SK-N-SH (cell line): ENCODE measurements at regions not wholly inside any gene's neighbourhood (a gene's known extent, or its start where the extent isn't known, plus 50 kb on each side); places are given as distances from the start of the nearest gene placed in this dataset.

Experiments used
- CTCF ChIA-PET: fragments of 300-600, 350-600 bp; formaldehyde crosslinking; extraction: SDS; loops from one replicate; lab custom pipeline; 2021; lab: Yijun Ruan, JAX
- POLR2A ChIA-PET: fragments of 350-600 bp; sonication (Branson Sonifier 250); formaldehyde crosslinking; extraction: SDS; loops from one replicate; lab custom pipeline; 2020; ENCODE audit warnings: antibody characterized with exemption, inconsistent platforms; lab: Yijun Ruan, JAX
- DNase-seq: peaks from one replicate; pipeline ENCODE4 v3.0.0; 2012
- H2AFZ ChIP-seq: fragments of 200-600 bp; sonication (generic); 2 replicates; pipeline ENCODE4 v1.8.1; 2016; ENCODE audit warnings: antibody characterized with exemption, mild to moderate bottlenecking, low read depth
- H3F3A ChIP-seq: fragments of 200-600 bp; sonication (generic); replicated peaks from 2 replicates; pipeline ENCODE3; 2016; ENCODE audit warnings: antibody characterized with exemption, mild to moderate bottlenecking; ENCODE audit not compliant: insufficient read depth
- H3K27ac ChIP-seq, 2 experiments: fragments of 200-500 bp in 1 of 2; fragments of 200-600 bp in 1 of 2; sonication (Bioruptor generic) in 1 of 2; sonication (generic), shearing (Covaris generic) in 1 of 2; 2 replicates each; pipeline versions ENCODE4 v1.5.1 to v1.6.1; 2014 to 2016; ENCODE audit warnings: low read depth in 2 of 2, inconsistent platforms in 1 of 2, low read length in 1 of 2, mild to moderate bottlenecking in 1 of 2, mixed read lengths in 1 of 2
- H3K27me3 ChIP-seq: fragments of 200-600 bp; sonication (generic), shearing (Covaris generic); 2 replicates; pipeline ENCODE4 v1.6.1; 2016; ENCODE audit warnings: mixed run types; ENCODE audit not compliant: insufficient read depth
- H3K36me3 ChIP-seq, 2 experiments: fragments of 200-500 bp in 1 of 2; fragments of 200-600 bp in 1 of 2; sonication (Bioruptor generic) in 1 of 2; sonication (generic) in 1 of 2; replicated peaks in 1 of 2; 2 replicates each; pipeline versions ENCODE3 to v1.5.1; 2014 to 2016; ENCODE audit warnings: low read length in 1 of 2, mild to moderate bottlenecking in 1 of 2; ENCODE audit not compliant: insufficient read depth in 2 of 2, control insufficient read depth in 1 of 2
- H3K4me1 ChIP-seq, 2 experiments: fragments of 200-500 bp in 1 of 2; fragments of 200-600 bp in 1 of 2; sonication (Bioruptor generic) in 1 of 2; sonication (generic), shearing (Covaris generic) in 1 of 2; 2 replicates each; pipeline versions ENCODE4 v1.5.1 to v1.6.1; 2014 to 2016; ENCODE audit warnings: low read depth in 1 of 2, low read length in 1 of 2, mixed run types in 1 of 2; ENCODE audit not compliant: insufficient read depth in 2 of 2, control insufficient read depth in 1 of 2
- H3K4me2 ChIP-seq: fragments of 200-600 bp; sonication (generic), shearing (Covaris generic); 2 replicates; pipeline ENCODE4 v1.6.1; 2017; ENCODE audit warnings: mixed run types
- H3K4me3 ChIP-seq, 2 experiments: fragments of 200-500 bp in 1 of 2; fragments of 200-600 bp in 1 of 2; sonication (Bioruptor generic) in 1 of 2; sonication (generic), shearing (Covaris generic) in 1 of 2; 2 replicates each; pipeline versions ENCODE4 v1.5.1 to v1.8.1; 2014 to 2016; ENCODE audit warnings: low read depth in 2 of 2, inconsistent platforms in 1 of 2, low read length in 1 of 2, mild to moderate bottlenecking in 1 of 2, mixed read lengths in 1 of 2, moderate library complexity in 1 of 2
- H3K79me2 ChIP-seq: fragments of 200-600 bp; sonication (generic); 2 replicates; pipeline ENCODE4 v1.8.1; 2017; ENCODE audit warnings: mild to moderate bottlenecking; ENCODE audit not compliant: insufficient read depth
- H3K9ac ChIP-seq: fragments of 200-600 bp; sonication (generic); 2 replicates; pipeline ENCODE4 v1.6.1; 2017; ENCODE audit warnings: mixed run types
- H3K9me2 ChIP-seq: fragments of 200-600 bp; sonication (generic); 2 replicates; pipeline ENCODE4 v1.6.1; 2017; ENCODE audit warnings: mixed run types
- H3K9me3 ChIP-seq: fragments of 200-600 bp; sonication (generic); 2 replicates; pipeline ENCODE4 v1.6.1; 2017; ENCODE audit warnings: mixed run types, mild to moderate bottlenecking, moderate library complexity
- H4K20me1 ChIP-seq: fragments of 200-600 bp; sonication (generic); 2 replicates; pipeline ENCODE4 v1.6.1; 2017; ENCODE audit warnings: mild to moderate bottlenecking, mixed run types; ENCODE audit not compliant: insufficient read depth
- CTCF ChIP-seq: fragments of 200-600 bp; sonication (generic); IDR thresholded peaks from 2 replicates; pipeline ENCODE4 v1.6.1; 2017; ENCODE audit warnings: antibody characterized with exemption, mild to moderate bottlenecking, moderate library complexity
- EZH2phosphoT487 ChIP-seq: fragments of 200-600 bp; sonication (generic); IDR thresholded peaks from 2 replicates; pipeline ENCODE4 v1.6.1; 2017; ENCODE audit warnings: low read depth, mixed run types, mild to moderate bottlenecking, antibody characterized with exemption, moderate library complexity, borderline replicate concordance
- FOXJ3 ChIP-seq: sonication (generic); formaldehyde crosslinking; IDR thresholded peaks from 2 replicates; pipeline ENCODE4 v1.5.1; 2020; ENCODE audit warnings: mild to moderate bottlenecking, missing genetic modification reagents
- FOXM1 ChIP-seq: IDR thresholded peaks from 2 replicates; pipeline ENCODE4 v1.4.0; 2012; ENCODE audit warnings: low read depth, mild to moderate bottlenecking
- GABPA ChIP-seq: IDR thresholded peaks from 2 replicates; pipeline ENCODE4 v1.4.0; 2012; ENCODE audit warnings: low read depth, mild to moderate bottlenecking
- GATA2 ChIP-seq: sonication (generic); formaldehyde crosslinking; IDR thresholded peaks from 2 replicates; pipeline ENCODE4 v1.5.0; 2020; ENCODE audit warnings: mild to moderate bottlenecking, missing genetic modification reagents
- IRF3 ChIP-seq: fragments of 150-350 bp; IDR thresholded peaks from 2 replicates; pipeline ENCODE4 v1.6.1; 2016; ENCODE audit warnings: mild to moderate bottlenecking, low read depth, low read length
- MAX ChIP-seq: IDR thresholded peaks from 2 replicates; pipeline ENCODE4 v1.4.0; 2012; ENCODE audit warnings: low read depth
- MXI1 ChIP-seq: IDR thresholded peaks from 2 replicates; pipeline ENCODE4 v1.6.1; 2012; ENCODE audit warnings: mild to moderate bottlenecking, low read depth, low read length, improper control_type of control experiment
- NRF1 ChIP-seq: IDR thresholded peaks from 2 replicates; pipeline ENCODE4 v1.6.1; 2012; ENCODE audit warnings: low read depth, mild to moderate bottlenecking, low read length
- RXRA ChIP-seq: IDR thresholded peaks from 2 replicates; pipeline ENCODE4 v1.4.0; 2012; ENCODE audit warnings: low read depth, mild to moderate bottlenecking, borderline replicate concordance
- SMC3 ChIP-seq: IDR thresholded peaks from 2 replicates; pipeline ENCODE4 v1.6.1; 2012; ENCODE audit warnings: low read depth, low read length, improper control_type of control experiment
- TAF1 ChIP-seq: IDR thresholded peaks from 2 replicates; pipeline ENCODE4 v1.6.1; 2012; ENCODE audit warnings: low read depth, mild to moderate bottlenecking, low read length, moderate library complexity, borderline replicate concordance
- TCF12 ChIP-seq: IDR thresholded peaks from 2 replicates; pipeline ENCODE4 v1.4.0; 2012
- TEAD4 ChIP-seq: IDR thresholded peaks from 2 replicates; pipeline ENCODE4 v1.4.0; 2012; ENCODE audit warnings: mild to moderate bottlenecking, borderline replicate concordance; ENCODE audit not compliant: insufficient read depth
- USF1 ChIP-seq: IDR thresholded peaks from 2 replicates; pipeline ENCODE4 v1.4.0; 2012; ENCODE audit warnings: low read depth, borderline replicate concordance
- YY1 ChIP-seq: IDR thresholded peaks from 2 replicates; pipeline ENCODE4 v1.4.0; 2012; ENCODE audit warnings: low read depth, mild to moderate bottlenecking
- WGBS: methylation state at CpG from one replicate; pipeline ENCODE4 v1.1.6; 2017; ENCODE audit warnings: low lambda C conversion rate; 5-methylcytosine and 5-hydroxymethylcytosine counted together

GRCh38 chr13:65748227-65748626 lies 1481.9 kb downstream of the PCDH9 start:
- H3K27ac ChIP-seq = no peak overlapping the region
- no peak overlapping the region for H3K4me3 ChIP-seq
- H3K4me1 ChIP-seq = no peaks in the 10 kb centered on the region
- H3K36me3 ChIP-seq = no peaks in the 10 kb centered on the region
- H4K20me1 ChIP-seq = no peaks in the 10 kb centered on the region
- H3K27me3 ChIP-seq = no peaks in the 10 kb centered on the region
- no peak for DNase-seq
- ChIA-PET CTCF (no interaction called here), POLR2A (no interaction called here)
- no peak overlapping the region for H2AFZ ChIP-seq
- H3K9me3 ChIP-seq = no peaks in the 10 kb centered on the region
- no peak overlapping the region for H3K4me2 ChIP-seq
- no peaks in the 10 kb centered on the region for H3K9me2 ChIP-seq
- no peak for TF ChIP-seq TAF1
- TF ChIP-seq YY1 = no peak
- no peak for TF ChIP-seq GABPA
- no peak for TF ChIP-seq TCF12
- no peak for TF ChIP-seq MAX
- no peak for TF ChIP-seq RXRA
- no peak for TF ChIP-seq GATA2
- no peak for TF ChIP-seq MXI1
- no peak for TF ChIP-seq IRF3
- no peak for TF ChIP-seq EZH2phosphoT487
- TF ChIP-seq TEAD4 = no peak
- no peak for TF ChIP-seq USF1
- TF ChIP-seq NRF1 = no peak
- no peak for TF ChIP-seq SMC3
- TF ChIP-seq FOXJ3 (CRISPR knock-in tag) = no peak
- no peak for TF ChIP-seq FOXM1
- no peak for TF ChIP-seq CTCF
- no peaks in the 10 kb centered on the region for H3K79me2 ChIP-seq
- no peaks in the 10 kb centered on the region for H3F3A ChIP-seq
- WGBS = 90% methylated on average over 19 of the region's 19 CpGs
- H3K9ac ChIP-seq = no peak overlapping the region
